ENCODE measurements at regions not wholly inside any gene's neighbourhood (a gene's known extent, or its start where the extent isn't known, plus 50 kb on each side); places are given as distances from the start of the nearest gene placed in this dataset.
"Not testable (repeated sequence)": the region's sequence is repeated elsewhere in the genome, so short reads cannot be mapped to it uniquely, and the experiment has no call there.

DNA sequence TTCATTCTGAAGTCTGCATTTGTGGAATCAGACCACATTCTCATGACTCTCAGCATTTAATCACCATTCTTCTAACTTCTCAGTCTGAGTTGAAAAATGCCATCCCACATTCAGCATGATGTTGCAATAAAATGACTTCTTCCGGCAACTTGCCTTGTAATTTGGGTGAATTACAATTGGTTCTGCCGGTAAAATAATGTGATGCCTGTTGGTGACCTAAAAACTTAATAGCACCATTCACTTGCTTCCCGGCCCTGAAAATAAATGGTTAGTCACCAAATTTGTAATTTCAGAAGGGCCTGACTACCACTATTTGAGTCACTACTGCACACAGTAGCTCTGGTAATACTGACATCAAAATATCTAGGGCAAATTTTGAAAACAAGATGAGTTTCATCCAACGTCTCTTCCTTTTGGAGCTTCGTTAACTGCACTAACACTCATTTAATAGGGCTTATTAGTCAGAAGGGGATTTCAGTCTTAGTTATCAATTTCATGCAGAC lies 637.1 kb upstream of the CHAC2 start:
- Histone ChIP-seq H3K4me3 (no peak overlapping the region), H3K27ac (no peak overlapping the region), H3K36me3 (no peaks in the 10 kb centered on the region), H3K27me3 (no peaks in the 10 kb centered on the region), H3K9me3 (no peaks in the 10 kb centered on the region), H3K4me1 (no peaks in the 10 kb centered on the region)
- WGBS, result 61% methylated on average over 5 of the region's 5 CpGs
- DNase-seq (ENCODE audit: low spot score in 2 of 2), result no peak
- TF ChIP-seq, protein P1, sequence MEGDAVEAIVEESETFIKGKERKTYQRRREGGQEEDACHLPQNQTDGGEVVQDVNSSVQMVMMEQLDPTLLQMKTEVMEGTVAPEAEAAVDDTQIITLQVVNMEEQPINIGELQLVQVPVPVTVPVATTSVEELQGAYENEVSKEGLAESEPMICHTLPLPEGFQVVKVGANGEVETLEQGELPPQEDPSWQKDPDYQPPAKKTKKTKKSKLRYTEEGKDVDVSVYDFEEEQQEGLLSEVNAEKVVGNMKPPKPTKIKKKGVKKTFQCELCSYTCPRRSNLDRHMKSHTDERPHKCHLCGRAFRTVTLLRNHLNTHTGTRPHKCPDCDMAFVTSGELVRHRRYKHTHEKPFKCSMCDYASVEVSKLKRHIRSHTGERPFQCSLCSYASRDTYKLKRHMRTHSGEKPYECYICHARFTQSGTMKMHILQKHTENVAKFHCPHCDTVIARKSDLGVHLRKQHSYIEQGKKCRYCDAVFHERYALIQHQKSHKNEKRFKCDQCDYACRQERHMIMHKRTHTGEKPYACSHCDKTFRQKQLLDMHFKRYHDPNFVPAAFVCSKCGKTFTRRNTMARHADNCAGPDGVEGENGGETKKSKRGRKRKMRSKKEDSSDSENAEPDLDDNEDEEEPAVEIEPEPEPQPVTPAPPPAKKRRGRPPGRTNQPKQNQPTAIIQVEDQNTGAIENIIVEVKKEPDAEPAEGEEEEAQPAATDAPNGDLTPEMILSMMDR (IDR thresholded peaks at IDR 0.05), result no peak
- no peak for TF ChIP-seq EP300 (IDR thresholded peaks at IDR 0.05)
- no peak for TF ChIP-seq POLR2A (IDR thresholded peaks at IDR 0.05)
- no peak for TF ChIP-seq POLR2AphosphoS5 (IDR thresholded peaks at IDR 0.05)

DNA sequence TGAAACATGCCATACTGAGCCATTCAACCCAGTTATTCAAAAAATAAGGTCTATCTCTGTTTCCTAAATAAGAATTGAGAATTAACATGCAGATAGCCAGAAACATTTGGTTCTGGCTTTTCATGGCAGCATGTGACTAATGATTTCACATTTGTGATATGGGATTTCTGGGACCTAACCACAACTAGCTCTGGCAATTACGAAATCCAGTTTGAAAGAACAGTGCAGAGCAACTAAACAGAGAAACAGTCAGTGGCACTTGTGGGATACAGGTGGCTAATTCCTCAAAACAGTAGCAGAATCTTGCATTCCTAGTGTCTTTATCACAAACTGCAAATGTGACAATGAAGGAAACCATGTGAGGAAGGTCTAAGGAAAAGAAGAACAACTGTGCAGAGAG lies 637.8 kb upstream of the CHAC2 start:
- no peak overlapping the region for H3K4me3 ChIP-seq
- H3K27ac ChIP-seq, result no peak overlapping the region
- TF ChIP-seq EP300 (IDR thresholded peaks at IDR 0.05) (no peak), POLR2A (IDR thresholded peaks at IDR 0.05) (no peak), POLR2AphosphoS5 (IDR thresholded peaks at IDR 0.05) (no peak)
- TF ChIP-seq, protein P1 (IDR thresholded peaks at IDR 0.05), result no peak

DNA sequence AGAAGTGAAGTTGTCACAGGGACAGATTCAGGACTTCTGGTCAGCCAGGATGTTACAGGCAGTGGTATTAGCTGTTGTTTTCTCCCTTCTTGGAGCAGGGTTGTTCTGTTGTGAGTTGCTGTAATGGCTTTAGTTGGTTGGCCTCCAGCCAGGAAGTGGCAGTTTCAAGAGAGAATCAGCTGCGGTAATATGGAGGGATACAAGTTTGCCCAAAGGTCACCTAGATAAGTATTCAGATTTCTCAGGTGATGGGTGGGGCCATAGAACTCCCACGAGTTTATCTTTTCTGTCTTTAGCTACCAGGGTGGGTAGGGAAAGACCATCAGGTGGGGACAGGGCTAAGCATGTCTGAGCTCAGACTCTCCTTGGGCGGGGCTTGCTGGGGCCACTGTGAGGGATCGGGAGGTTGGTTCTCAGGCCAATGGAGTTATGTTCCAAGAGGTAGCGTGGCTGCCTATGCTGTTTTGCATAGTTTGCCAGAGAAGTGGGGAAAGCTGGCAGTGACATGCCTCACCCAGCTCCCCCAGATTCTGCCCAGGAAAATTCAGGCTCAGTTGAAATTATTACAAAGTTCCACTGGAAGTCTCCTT lies 640.4 kb upstream of the CHAC2 start:
- H3K27me3 ChIP-seq, result no peaks in the 10 kb centered on the region
- DNase-seq (ENCODE audit: low spot score in 2 of 2), result no peak
- H3K27ac ChIP-seq, result no peak overlapping the region
- TF ChIP-seq, protein P1 (IDR thresholded peaks at IDR 0.05), result no peak
- no peak for TF ChIP-seq POLR2AphosphoS5 (IDR thresholded peaks at IDR 0.05)
- TF ChIP-seq EP300 (IDR thresholded peaks at IDR 0.05), result no peak
- TF ChIP-seq POLR2A (IDR thresholded peaks at IDR 0.05), result no peak
- H3K9me3 ChIP-seq, result no peaks in the 10 kb centered on the region
- WGBS, result 51% methylated on average over 5 of the region's 5 CpGs
- no peaks in the 10 kb centered on the region for H3K4me1 ChIP-seq
- no peak overlapping the region for H3K4me3 ChIP-seq
- H3K36me3 ChIP-seq, result no peaks in the 10 kb centered on the region

More for the DNA sequence above, 637.8 kb upstream of the CHAC2 start:
- H3K27me3 ChIP-seq, result no peaks in the 10 kb centered on the region
- H3K9me3 ChIP-seq, result no peaks in the 10 kb centered on the region
- no peaks in the 10 kb centered on the region for H3K36me3 ChIP-seq
- 80% methylated on average over 1 of the region's 1 CpG for WGBS
- H3K4me1 ChIP-seq, result no peaks in the 10 kb centered on the region
- no peak for DNase-seq (ENCODE audit: low spot score in 2 of 2)

DNA sequence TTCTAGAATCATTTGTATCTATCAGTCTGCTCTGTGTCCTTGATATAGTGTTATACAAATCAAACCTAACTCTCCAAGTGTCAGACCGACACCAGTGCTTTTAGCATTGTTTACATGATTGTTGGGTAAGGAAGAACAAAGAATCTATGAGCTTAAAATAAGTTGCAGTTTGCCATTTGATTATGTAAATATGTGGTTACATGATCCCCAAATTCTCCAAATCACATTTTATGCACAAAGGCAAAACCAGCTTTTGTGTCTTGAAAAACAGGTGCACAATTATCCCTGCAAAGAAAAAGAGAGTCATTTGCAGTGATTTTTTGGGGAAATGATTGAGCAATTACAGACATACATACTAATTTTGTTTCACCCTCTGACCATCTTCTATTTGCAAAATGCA lies 652.6 kb upstream of the CHAC2 start:
- H3K27me3 ChIP-seq, result no peaks in the 10 kb centered on the region
- TF ChIP-seq POLR2AphosphoS5 (IDR thresholded peaks at IDR 0.05), result no peak
- TF ChIP-seq POLR2A (IDR thresholded peaks at IDR 0.05), result no peak
- TF ChIP-seq, protein P1 (IDR thresholded peaks at IDR 0.05), result no peak
- no peak for TF ChIP-seq EP300 (IDR thresholded peaks at IDR 0.05)
- no peak overlapping the region for H3K4me3 ChIP-seq
- H3K27ac ChIP-seq, result no peak overlapping the region
- H3K36me3 ChIP-seq, result no peaks in the 10 kb centered on the region
- no peaks in the 10 kb centered on the region for H3K9me3 ChIP-seq
- no peak for DNase-seq (ENCODE audit: low spot score in 2 of 2)
- no peaks in the 10 kb centered on the region for H3K4me1 ChIP-seq
- WGBS, result 34% methylated on average over 1 of the region's 1 CpG

DNA sequence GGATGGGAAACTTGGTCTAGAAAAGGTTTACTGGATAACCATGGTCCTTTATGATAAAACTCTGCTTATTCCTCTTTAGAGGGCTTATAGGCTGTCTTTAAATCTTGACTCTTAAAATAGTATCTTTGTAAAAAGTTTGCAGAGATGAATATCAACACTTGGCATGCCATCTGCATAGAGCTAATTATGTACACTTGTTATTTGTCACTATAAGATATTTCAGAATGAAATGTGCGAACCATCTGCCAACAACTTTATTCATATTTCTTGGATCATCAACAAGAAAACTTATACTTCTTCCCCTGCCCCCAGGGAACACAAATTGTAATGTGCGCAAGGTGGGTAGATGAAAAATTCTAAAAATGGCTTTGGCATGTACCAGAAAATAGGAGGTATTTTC lies 653.0 kb upstream of the CHAC2 start:
- 33% methylated on average over 2 of the region's 2 CpGs for WGBS
- Histone ChIP-seq H3K36me3 (no peaks in the 10 kb centered on the region), H3K4me3 (no peak overlapping the region), H3K9me3 (no peaks in the 10 kb centered on the region), H3K27ac (no peak overlapping the region), H3K27me3 (no peaks in the 10 kb centered on the region), H3K4me1 (no peaks in the 10 kb centered on the region)
- no peak for DNase-seq (ENCODE audit: low spot score in 2 of 2)
- TF ChIP-seq, protein P1 (IDR thresholded peaks at IDR 0.05), result no peak
- TF ChIP-seq POLR2AphosphoS5 (IDR thresholded peaks at IDR 0.05) (no peak), POLR2A (IDR thresholded peaks at IDR 0.05) (no peak), EP300 (IDR thresholded peaks at IDR 0.05) (no peak)

DNA sequence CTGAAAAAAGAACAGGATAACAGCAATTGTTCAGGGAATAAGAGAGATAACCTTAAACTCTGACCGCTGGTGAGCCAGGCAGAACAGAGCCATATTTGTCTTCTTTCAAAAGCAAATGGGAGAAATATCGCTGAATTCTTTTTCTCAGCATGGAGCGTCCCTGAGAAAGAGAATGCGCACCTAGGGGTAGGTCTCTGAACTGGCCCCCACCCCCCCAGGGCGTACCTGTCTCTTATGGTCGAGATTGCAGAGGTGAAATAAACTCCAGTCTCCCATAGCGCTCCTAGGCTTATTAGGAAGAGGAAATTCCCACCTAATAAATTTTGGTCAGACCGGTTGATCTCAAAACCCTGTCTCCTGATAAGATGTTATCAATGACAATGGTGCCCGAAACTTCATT lies 655.2 kb upstream of the CHAC2 start:
- 80% methylated on average over 9 of the region's 9 CpGs for WGBS
- not testable (repeated sequence) for H3K27me3 ChIP-seq; H3K9me3 ChIP-seq; H3K4me1 ChIP-seq; DNase-seq (ENCODE audit: low spot score in 2 of 2); H3K4me3 ChIP-seq; H3K27ac ChIP-seq; H3K36me3 ChIP-seq

Measured in suprapubic skin (tissue), 4 donors.